ENCODE measurements at regions not wholly inside any gene's neighbourhood (a gene's known extent, or its start where the extent isn't known, plus 50 kb on each side); places are given as distances from the start of the nearest gene placed in this dataset.

DNA sequence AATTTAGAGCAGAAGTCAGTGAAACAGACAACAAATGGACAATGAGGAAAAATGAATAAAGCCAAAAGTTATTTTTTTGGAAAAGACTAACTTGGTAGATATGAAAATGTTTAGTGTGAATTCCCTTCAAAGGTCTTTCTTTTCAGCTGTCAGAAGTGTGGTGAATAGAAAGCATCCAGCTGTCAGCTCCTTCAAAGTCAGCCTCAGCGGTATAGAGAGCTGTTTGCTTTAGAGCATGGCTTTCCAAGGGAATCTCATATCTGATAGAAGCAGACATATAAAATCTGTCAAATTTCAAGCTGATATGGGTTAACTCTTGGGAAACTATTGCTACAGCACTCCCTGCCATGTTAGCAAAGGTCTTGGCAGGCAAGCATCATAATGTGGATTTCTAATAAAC lies 309.3 kb downstream of the CASP12 start:
- TF ChIP-seq FLYWCH1 (CRISPR knock-in tag; IDR thresholded peaks at IDR 0.05) (no peak), CBFB (CRISPR knock-in tag; IDR thresholded peaks at IDR 0.05) (no peak), TCF7L2 (IDR thresholded peaks at IDR 0.05; ENCODE audit: low read depth, low read length) (no peak), ZFP36 (IDR thresholded peaks at IDR 0.05; ENCODE audit: borderline replicate concordance, low read depth, low read length, partially characterized antibody) (no peak), KLF16 (CRISPR knock-in tag; IDR thresholded peaks at IDR 0.05) (no peak), ZNF589 (CRISPR knock-in tag; conservative IDR thresholded peaks at IDR 0.05) (no peak), EP300 (IDR thresholded peaks at IDR 0.05; ENCODE audit: low read depth in 2 of 2, low read length in 2 of 2) (no peak), EP300 (CRISPR knock-in tag; IDR thresholded peaks at IDR 0.05; ENCODE audit: borderline replicate concordance) (no peak), CTCF (CRISPR knock-in tag; IDR thresholded peaks at IDR 0.05) (no peak), U2AF2 (IDR thresholded peaks at IDR 0.05; ENCODE audit: low read depth, low read length) (no peak), STAG1 (CRISPR knock-in tag; IDR thresholded peaks at IDR 0.05) (no peak), ZSCAN31 (CRISPR knock-in tag; IDR thresholded peaks at IDR 0.05; ENCODE audit: low read depth) (no peak)
